Prostate gland (tissue), 2 donors: ENCODE measurements at regions not wholly inside any gene's neighbourhood (a gene's known extent, or its start where the extent isn't known, plus 50 kb on each side); places are given as distances from the start of the nearest gene placed in this dataset.
A peak's percentile ranks its signal among the peaks of the same experiment; 100 is the strongest.

Source experiments
- DNase-seq: peaks from one replicate; pipeline ENCODE4 v3.0.0-alpha.2; 2019; ENCODE audit warnings: low spot score
- H3K27ac ChIP-seq, 2 donors: fragments of 200-600 bp; sonication (generic); 2 replicates each; pipeline ENCODE4 v1.5.1; 2017 to 2019
- H3K27me3 ChIP-seq: fragments of 200-600 bp; sonication (generic); replicated peaks from 2 replicates; pipeline ENCODE4 v1.5.1; 2019; ENCODE audit not compliant: insufficient read depth
- H3K36me3 ChIP-seq, 2 donors: fragments of 200-600 bp; sonication (generic); 1 replicate in 1 of 2; 2 replicates in 1 of 2; pipeline versions ENCODE4 v1.5.1 to v1.8.1; 2017 to 2019
- H3K4me1 ChIP-seq: fragments of 200-600 bp; sonication (generic); replicated peaks from 2 replicates; pipeline ENCODE4 v1.5.1; 2019
- H3K4me3 ChIP-seq, 2 donors: fragments of 200-600 bp; sonication (generic); 2 replicates each; pipeline ENCODE4 v1.5.1; 2017 to 2019
- H3K9me3 ChIP-seq: fragments of 200-600 bp; sonication (generic); 2 replicates; pipeline ENCODE4 v1.5.1; 2017
- POLR2A ChIP-seq: fragments of 450-650 bp; IDR thresholded peaks from one replicate; pipeline ENCODE4 v1.6.1; 2016; ENCODE audit warnings: antibody characterized with exemption, mild to moderate bottlenecking
- POLR2AphosphoS5 ChIP-seq: sonication (generic); formaldehyde crosslinking; IDR thresholded peaks from one replicate; pipeline ENCODE4 v1.6.1; 2017; ENCODE audit warnings: antibody characterized with exemption
- WGBS: methylation state at CpG from one replicate; pipeline ENCODE4 v1.1.5; 2018; 5-methylcytosine and 5-hydroxymethylcytosine counted together
- intact Hi-C: fragments of 100-400 bp; cut with DNase I; formaldehyde crosslinking; loops from one replicate; pipeline ENCODE4 v1.14.2; 2022
- TF ChIP-seq, protein P1 (sequence below), 4 experiments: fragments of 200-600 bp in 2 of 4; fragments of 450-650 bp in 2 of 4; sonication (generic) in 2 of 4; IDR thresholded peaks; 1 replicate in 3 of 4; 2 replicates in 1 of 4; pipeline ENCODE4 v1.5.1; 2016 to 2019; ENCODE audit warnings: antibody characterized with exemption in 4 of 4, mild to moderate bottlenecking in 2 of 4, moderate library complexity in 2 of 4

DNA sequence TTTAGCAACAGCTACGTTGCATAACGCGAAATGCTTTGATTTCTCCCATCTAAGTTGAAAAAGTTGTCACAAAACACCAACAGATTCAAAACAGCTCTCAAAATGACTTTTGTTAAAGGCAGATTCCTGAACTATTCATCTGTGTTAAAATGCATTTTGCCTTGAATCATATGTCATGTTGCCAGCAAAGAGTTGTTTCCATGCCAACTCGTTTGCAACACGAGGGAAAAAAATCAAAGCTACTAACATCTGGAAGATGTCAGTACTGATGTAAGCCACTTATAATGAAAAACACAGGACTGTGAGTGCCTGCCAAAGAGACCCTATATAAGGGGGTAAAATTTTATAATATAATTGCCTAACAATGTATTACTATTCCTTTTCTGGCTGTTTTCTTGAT, 182.7 kb upstream of the PTBP2 start:
- WGBS: 29% methylated on average over 5 of the region's 5 CpGs
- peak overlapping the region; percentile 12 to 58 for H3K27ac ChIP-seq
- TF ChIP-seq, protein P1, sequence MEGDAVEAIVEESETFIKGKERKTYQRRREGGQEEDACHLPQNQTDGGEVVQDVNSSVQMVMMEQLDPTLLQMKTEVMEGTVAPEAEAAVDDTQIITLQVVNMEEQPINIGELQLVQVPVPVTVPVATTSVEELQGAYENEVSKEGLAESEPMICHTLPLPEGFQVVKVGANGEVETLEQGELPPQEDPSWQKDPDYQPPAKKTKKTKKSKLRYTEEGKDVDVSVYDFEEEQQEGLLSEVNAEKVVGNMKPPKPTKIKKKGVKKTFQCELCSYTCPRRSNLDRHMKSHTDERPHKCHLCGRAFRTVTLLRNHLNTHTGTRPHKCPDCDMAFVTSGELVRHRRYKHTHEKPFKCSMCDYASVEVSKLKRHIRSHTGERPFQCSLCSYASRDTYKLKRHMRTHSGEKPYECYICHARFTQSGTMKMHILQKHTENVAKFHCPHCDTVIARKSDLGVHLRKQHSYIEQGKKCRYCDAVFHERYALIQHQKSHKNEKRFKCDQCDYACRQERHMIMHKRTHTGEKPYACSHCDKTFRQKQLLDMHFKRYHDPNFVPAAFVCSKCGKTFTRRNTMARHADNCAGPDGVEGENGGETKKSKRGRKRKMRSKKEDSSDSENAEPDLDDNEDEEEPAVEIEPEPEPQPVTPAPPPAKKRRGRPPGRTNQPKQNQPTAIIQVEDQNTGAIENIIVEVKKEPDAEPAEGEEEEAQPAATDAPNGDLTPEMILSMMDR (IDR thresholded peaks at IDR 0.05): no peak
- TF ChIP-seq POLR2A (no peak), POLR2AphosphoS5 (no peak)
- no peaks in the 10 kb centered on the region for H3K4me1 ChIP-seq
- no peaks in the 10 kb centered on the region for H3K27me3 ChIP-seq
- intact Hi-C loops: loop anchor here (10.0 kb wide), 2 partner anchors 56 to 186 kb away; partner anchors contain the start of gene PTBP2
- no peaks in the 10 kb centered on the region for H3K36me3 ChIP-seq
- H3K4me3 ChIP-seq: no peak overlapping the region
- DNase-seq: no peak
- no peaks in the 10 kb centered on the region for H3K9me3 ChIP-seq

DNA sequence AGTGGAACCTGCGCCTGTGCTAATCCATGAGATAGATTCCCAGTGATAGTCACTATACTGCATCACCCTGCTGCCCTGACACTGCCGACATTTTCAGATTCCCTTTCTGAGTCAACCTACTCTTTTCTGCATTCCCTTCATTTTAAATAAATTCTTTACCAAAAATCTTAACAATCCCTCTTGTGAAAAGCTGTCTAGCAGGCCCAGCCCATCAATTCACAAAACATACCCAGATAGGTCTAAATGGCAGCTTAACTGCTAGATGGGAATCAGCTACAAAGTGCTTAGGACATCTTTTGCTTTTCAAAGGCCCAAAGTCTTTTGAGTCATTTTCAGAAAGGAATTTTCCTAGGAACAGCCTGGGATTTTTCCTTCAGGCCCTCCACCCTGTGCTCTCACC, 180.1 kb upstream of the PTBP2 start:
- H3K27me3 ChIP-seq: no peaks in the 10 kb centered on the region
- H3K36me3 ChIP-seq: no peaks in the 10 kb centered on the region
- no peaks in the 10 kb centered on the region for H3K4me1 ChIP-seq
- no peak overlapping the region for H3K27ac ChIP-seq
- no peak overlapping the region for H3K4me3 ChIP-seq
- WGBS: 95% methylated on average over 2 of the region's 2 CpGs
- TF ChIP-seq POLR2A (no peak), POLR2AphosphoS5 (no peak)
- TF ChIP-seq, protein P1 (IDR thresholded peaks at IDR 0.05): no peak
- no peak for DNase-seq
- no peaks in the 10 kb centered on the region for H3K9me3 ChIP-seq
- intact Hi-C loops: no loop called here

DNA sequence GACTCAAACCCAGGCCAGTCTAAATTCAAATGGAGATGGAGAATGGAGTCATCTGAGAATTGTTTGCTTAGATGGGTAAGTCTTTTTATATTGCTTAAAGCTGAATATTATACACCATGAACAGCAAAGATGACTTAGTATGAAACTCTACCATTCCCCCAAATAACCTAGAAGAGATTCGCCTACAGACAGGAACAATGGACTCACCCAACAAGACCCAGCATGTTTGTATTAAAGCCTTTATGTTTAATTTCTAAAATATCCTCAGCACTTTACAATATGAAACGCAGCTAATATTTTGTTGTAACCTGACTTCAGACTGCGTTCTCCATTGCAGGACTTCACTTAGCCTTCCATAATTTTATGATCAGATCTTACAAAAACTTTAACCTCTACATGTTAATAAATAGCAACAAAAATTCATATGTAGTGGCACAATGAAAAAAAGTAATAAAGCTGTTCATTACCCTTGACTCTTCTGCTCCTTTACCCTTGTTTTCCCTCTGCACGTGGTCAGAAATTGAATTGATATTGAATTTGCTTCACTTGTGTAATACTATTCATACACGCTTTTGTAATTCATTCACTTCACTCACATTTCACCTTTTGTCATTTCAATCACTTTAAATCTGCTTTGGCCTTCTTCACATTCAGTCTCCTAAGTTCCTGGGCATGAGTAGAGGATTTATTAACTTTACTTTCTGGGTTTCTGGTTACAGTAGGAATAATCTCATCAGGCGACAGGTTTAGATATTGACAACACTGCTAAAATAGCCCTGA, 177.3 kb upstream of the PTBP2 start:
- no peaks in the 10 kb centered on the region for H3K9me3 ChIP-seq
- H3K27me3 ChIP-seq: no peaks in the 10 kb centered on the region
- intact Hi-C loops: no loop called here
- H3K4me3 ChIP-seq: no peak overlapping the region
- no peak for DNase-seq
- no peak overlapping the region for H3K27ac ChIP-seq
- H3K4me1 ChIP-seq: no peaks in the 10 kb centered on the region
- no peak for TF ChIP-seq POLR2AphosphoS5
- TF ChIP-seq, protein P1 (IDR thresholded peaks at IDR 0.05): no peak
- no peak for TF ChIP-seq POLR2A
- 80% methylated on average over 6 of the region's 6 CpGs for WGBS
- no peaks in the 10 kb centered on the region for H3K36me3 ChIP-seq

DNA sequence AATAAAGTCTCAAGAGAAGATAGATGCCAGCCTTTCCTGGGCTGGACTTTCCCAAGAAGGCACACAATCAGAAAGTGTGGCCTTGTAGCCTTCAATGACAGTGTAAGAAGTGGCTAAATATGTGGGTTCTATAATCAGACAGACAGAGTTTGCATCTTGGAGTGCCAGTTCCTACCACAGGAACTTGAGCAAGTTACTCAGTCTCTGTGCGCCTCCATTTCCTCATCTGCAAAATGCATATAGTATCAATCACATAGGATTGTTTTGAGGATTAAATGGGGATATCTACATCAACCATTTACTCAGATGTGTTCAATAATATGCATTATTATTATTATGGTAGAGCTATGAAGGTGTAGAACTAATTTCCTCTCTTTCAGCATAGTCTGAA, 176.8 kb upstream of the PTBP2 start:
- WGBS: 98% methylated on average over 1 of the region's 1 CpG
- intact Hi-C loops: no loop called here

More for the DNA sequence above, 176.8 kb upstream of the PTBP2 start:
- TF ChIP-seq POLR2A (no peak), POLR2AphosphoS5 (no peak)
- TF ChIP-seq, protein P1 (IDR thresholded peaks at IDR 0.05): no peak
- Histone ChIP-seq H3K27me3 (no peaks in the 10 kb centered on the region), H3K9me3 (no peaks in the 10 kb centered on the region), H3K4me1 (no peaks in the 10 kb centered on the region), H3K36me3 (no peaks in the 10 kb centered on the region), H3K27ac (no peak overlapping the region), H3K4me3 (no peak overlapping the region)
- DNase-seq: no peak
